ENCODE measurements at regions not wholly inside any gene's neighbourhood (a gene's known extent, or its start where the extent isn't known, plus 50 kb on each side); places are given as distances from the start of the nearest gene placed in this dataset.

GRCh38 chr3:40677321-40677720 is 152.6 kb downstream of the ZNF621 start:
- H2AK5ac ChIP-seq (ENCODE audit: insufficient read length, low read length): no peak overlapping the region
- Mint-ChIP-seq H3K4me3 (no peak overlapping the region), H3K27ac (peak overlapping the region in 1 of 3 experiments; percentile 84; a peak in 3 of 7 replicates), H3K27me3 (ENCODE audit: low read depth) (no peaks in the 10 kb centered on the region), H3K36me3 (ENCODE audit: insufficient read depth in 1 of 3, low read depth in 3 of 3) (peaks cover 0 to 15% (median 2%) of the 10 kb centered on the region in 3 experiments; a peak in 4 of 7 replicates), H3K4me1 (peaks cover 15 to 22% of the 10 kb centered on the region in 2 experiments), H3K9me3 (peaks cover 5 to 13% of the 10 kb centered on the region in 2 experiments; a peak in 3 of 5 replicates)
- H3K18ac ChIP-seq (ENCODE audit: insufficient read length, low read depth, low read length): no peak overlapping the region
- no peak overlapping the region for H3K14ac ChIP-seq (ENCODE audit: insufficient read depth, low read length)
- H4K5ac ChIP-seq (ENCODE audit: insufficient read length, low read depth, low read length): no peak overlapping the region
- H2BK120ac ChIP-seq (ENCODE audit: low read depth, low read length, poor library complexity, severe bottlenecking): no peak overlapping the region
- no peaks in the 10 kb centered on the region for H3K23me2 ChIP-seq (ENCODE audit: insufficient read length, low read depth, low read length, poor library complexity, severe bottlenecking)
- no peak overlapping the region for H2BK5ac ChIP-seq (ENCODE audit: insufficient read length, low read length)
- no peak overlapping the region for H3K9ac ChIP-seq (ENCODE audit: extremely low read depth, insufficient read length, low read length)
- no peaks in the 10 kb centered on the region for H3K27me3 ChIP-seq (ENCODE audit: insufficient read depth, low read length)
- WGBS (ENCODE audit: extremely low coverage, insufficient read length, low lambda C conversion rate): no CpG with 5 or more reads among the region's 3 CpGs
- H2BK15ac ChIP-seq (ENCODE audit: low read depth, low read length): no peak overlapping the region
- no peaks in the 10 kb centered on the region for H3K9me3 ChIP-seq (ENCODE audit: control insufficient read depth, low read depth, low read length)
- H4K91ac ChIP-seq (ENCODE audit: insufficient read length, low read depth, low read length): no peak overlapping the region
- no peak overlapping the region for H3K4me2 ChIP-seq (ENCODE audit: insufficient read depth, insufficient read length, low read length)
- no peak overlapping the region for H3K56ac ChIP-seq (ENCODE audit: insufficient read length, low read depth, low read length)
- H3K4ac ChIP-seq (ENCODE audit: low read depth, low read length): no peak overlapping the region
- no peak overlapping the region for H3K23ac ChIP-seq (ENCODE audit: insufficient read length, low read depth, low read length)
- peaks cover 3% of the 10 kb centered on the region; the same call in 1 of the 2 replicates for H3K4me1 ChIP-seq (ENCODE audit: insufficient read depth, low read length)
- no peak for DNase-seq
- no peak overlapping the region for H2AFZ ChIP-seq (ENCODE audit: low read length)
- TF ChIP-seq CTCF (conservative IDR thresholded peaks at IDR 0.05): no peak
- no peak overlapping the region for H2BK20ac ChIP-seq (ENCODE audit: low read depth, low read length, poor library complexity, severe bottlenecking)
- no peaks in the 10 kb centered on the region for H3K79me1 ChIP-seq (ENCODE audit: insufficient read depth, low read depth, low read length, poor library complexity, severe bottlenecking)
- H3K79me2 ChIP-seq (ENCODE audit: insufficient read depth, low read length): no peaks in the 10 kb centered on the region
- H3K27ac ChIP-seq (ENCODE audit: insufficient read length, low read depth, low read length): no peak overlapping the region
- H3T11ph ChIP-seq (ENCODE audit: low read length): no peak overlapping the region
- no peaks in the 10 kb centered on the region for H4K20me1 ChIP-seq (ENCODE audit: control insufficient read depth, insufficient read depth, insufficient read length)
- H4K8ac ChIP-seq (replicated peaks; ENCODE audit: insufficient read length, low read depth, low read length): no peak overlapping the region
- no peak overlapping the region for H2BK12ac ChIP-seq (ENCODE audit: insufficient read length, low read depth, low read length)

Measured in H9 (cell line).